H1 (cell line): ENCODE measurements at regions not wholly inside any gene's neighbourhood (a gene's known extent, or its start where the extent isn't known, plus 50 kb on each side); places are given as distances from the start of the nearest gene placed in this dataset.

Experiments
- CTCF ChIA-PET: fragments of 300-600 bp; sonication (Branson Sonifier 250); formaldehyde crosslinking; loops from one replicate; lab custom pipeline; 2021; ENCODE audit not compliant: partially characterized antibody; lab: Charles Lee
- POLR2A ChIA-PET: fragments of 300-600 bp; sonication (Branson Sonifier 250); formaldehyde crosslinking; loops from one replicate; lab custom pipeline; 2021; ENCODE audit warnings: inconsistent platforms; ENCODE audit not compliant: partially characterized antibody; lab: Charles Lee
- DNase-seq, 2 experiments: peaks; one replicate each; pipeline versions ENCODE4 v3.0.0 to v3.0.0-alpha.2; 2010 to 2022; ENCODE audit warnings: low spot score in 2 of 2, low read depth in 1 of 2, mixed read lengths in 1 of 2
- FAIRE-seq: peaks from 2 replicates; lab custom pipeline; 2011; peaks lifted over from hg19 to GRCh38; lab: Jason Lieb, UNC
- H2AFZ ChIP-seq: 2 replicates; pipeline ENCODE4 v1.8.1; 2012; ENCODE audit warnings: low read length, inconsistent platforms
- H2AK5ac ChIP-seq: 2 replicates; pipeline ENCODE4 v1.6.1; 2013; ENCODE audit warnings: low read depth, low read length
- H2BK120ac ChIP-seq: replicated peaks from 2 replicates; pipeline ENCODE3; 2013; ENCODE audit warnings: low read depth, low read length, inconsistent platforms
- H2BK12ac ChIP-seq: 2 replicates; pipeline ENCODE4 v1.6.1; 2013; ENCODE audit warnings: low read depth, low read length
- H2BK15ac ChIP-seq: 2 replicates; pipeline ENCODE4 v1.6.1; 2013; ENCODE audit warnings: low read length
- H2BK20ac ChIP-seq: 2 replicates; pipeline ENCODE4 v1.6.1; 2013; ENCODE audit warnings: low read length
- H2BK5ac ChIP-seq: 2 replicates; pipeline ENCODE4 v1.6.1; 2013; ENCODE audit warnings: low read depth, low read length
- H3K14ac ChIP-seq: 2 replicates; pipeline ENCODE4 v1.6.1; 2013; ENCODE audit warnings: inconsistent platforms; ENCODE audit not compliant: insufficient read length
- H3K18ac ChIP-seq: 2 replicates; pipeline ENCODE4 v1.6.1; 2013; ENCODE audit warnings: low read length; ENCODE audit errors: extremely low read depth
- H3K23ac ChIP-seq: 2 replicates; pipeline ENCODE4 v1.6.1; 2013; ENCODE audit warnings: inconsistent platforms; ENCODE audit not compliant: insufficient read length
- H3K23me2 ChIP-seq: 2 replicates; pipeline ENCODE4 v1.6.1; 2013; ENCODE audit warnings: low read depth, low read length
- H3K27ac ChIP-seq: 2 replicates; pipeline ENCODE4 v1.6.1; 2011; ENCODE audit warnings: low read depth, low read length, inconsistent platforms
- H3K27me3 ChIP-seq, 4 experiments: replicated peaks in 1 of 4; 1 replicate in 1 of 4; 2 replicates in 3 of 4; pipeline versions ENCODE4 v1.6.1 to v1.8.1; 2011 to 2013; ENCODE audit warnings: low read length in 3 of 4, mild to moderate bottlenecking in 3 of 4, inconsistent platforms in 2 of 4, mixed read lengths in 2 of 4, moderate library complexity in 1 of 4; ENCODE audit not compliant: control insufficient read depth in 3 of 4, insufficient read depth in 3 of 4; ENCODE audit errors: extremely low read depth in 1 of 4
- H3K36me3 ChIP-seq, 4 experiments: 2 replicates each; pipeline versions ENCODE4 v1.6.1 to v1.8.1; 2011 to 2013; ENCODE audit warnings: mild to moderate bottlenecking in 4 of 4, low read length in 3 of 4, moderate library complexity in 2 of 4, control low read depth in 1 of 4, inconsistent platforms in 1 of 4; ENCODE audit not compliant: insufficient read depth in 4 of 4, control insufficient read depth in 2 of 4
- H3K4ac ChIP-seq: replicated peaks from 2 replicates; pipeline ENCODE3; 2013; ENCODE audit warnings: low read length, low read depth, mixed read lengths, inconsistent platforms; ENCODE audit not compliant: insufficient read length
- H3K4me1 ChIP-seq, 4 experiments: replicated peaks in 1 of 4; 1 replicate in 1 of 4; 2 replicates in 3 of 4; pipeline versions ENCODE4 v1.6.1 to v1.8.1; 2011 to 2013; ENCODE audit warnings: low read length in 3 of 4, inconsistent platforms in 2 of 4, mixed read lengths in 1 of 4; ENCODE audit not compliant: insufficient read depth in 4 of 4, control insufficient read depth in 3 of 4
- H3K4me2 ChIP-seq, 2 experiments: 2 replicates each; pipeline versions ENCODE4 v1.6.1 to v1.8.1; 2011 to 2013; ENCODE audit warnings: low read depth in 2 of 2, low read length in 2 of 2, control low read depth in 1 of 2, inconsistent platforms in 1 of 2, mild to moderate bottlenecking in 1 of 2; ENCODE audit not compliant: insufficient read depth in 1 of 2
- H3K4me3 ChIP-seq, 4 experiments: fragments of 200-600, 300-600 bp in 1 of 4; sonication (generic), shearing (Covaris generic), sonication (Bioruptor Twin) in 1 of 4; 2 replicates each; pipeline versions ENCODE4 v1.5.1 to v1.8.1; 2011 to 2016; ENCODE audit warnings: low read length in 4 of 4, low read depth in 3 of 4, control low read depth in 2 of 4, inconsistent platforms in 2 of 4, mild to moderate bottlenecking in 2 of 4, mixed read lengths in 1 of 4, moderate library complexity in 1 of 4; ENCODE audit not compliant: insufficient read depth in 2 of 4; ENCODE audit errors: extremely low read depth in 1 of 4
- H3K56ac ChIP-seq: replicated peaks from 2 replicates; pipeline ENCODE3; 2013; ENCODE audit warnings: low read depth, mild to moderate bottlenecking, mixed read lengths, low read length, inconsistent platforms; ENCODE audit not compliant: insufficient read length
- H3K79me1 ChIP-seq: 2 replicates; pipeline ENCODE4 v1.6.1; 2013; ENCODE audit warnings: low read depth, low read length, control low read depth
- H3K79me2 ChIP-seq, 2 experiments: 2 replicates each; pipeline versions ENCODE4 v1.6.1 to v1.8.1; 2012 to 2013; ENCODE audit warnings: low read length in 2 of 2, mild to moderate bottlenecking in 2 of 2, inconsistent platforms in 1 of 2; ENCODE audit not compliant: insufficient read depth in 2 of 2, control insufficient read depth in 1 of 2
- H3K9ac ChIP-seq, 4 experiments: replicated peaks in 1 of 4; 1 replicate in 1 of 4; 2 replicates in 3 of 4; pipeline versions ENCODE4 v1.6.1 to v1.8.1; 2011 to 2013; ENCODE audit warnings: low read depth in 3 of 4, low read length in 3 of 4, control low read depth in 2 of 4, mild to moderate bottlenecking in 2 of 4, moderate library complexity in 2 of 4, inconsistent platforms in 1 of 4; ENCODE audit errors: extremely low read depth in 1 of 4
- H3K9me3 ChIP-seq, 2 experiments: 2 replicates each; pipeline versions ENCODE4 v1.6.1 to v1.8.1; 2012 to 2013; ENCODE audit warnings: mild to moderate bottlenecking in 2 of 2, moderate library complexity in 2 of 2, control low read depth in 1 of 2, inconsistent platforms in 1 of 2, low read depth in 1 of 2, low read length in 1 of 2, mixed read lengths in 1 of 2; ENCODE audit not compliant: insufficient read depth in 2 of 2
- H4K20me1 ChIP-seq, 2 experiments: replicated peaks in 1 of 2; 2 replicates each; pipeline versions ENCODE3 to v1.8.1; 2011 to 2013; ENCODE audit warnings: inconsistent platforms in 2 of 2, low read length in 2 of 2, mild to moderate bottlenecking in 1 of 2; ENCODE audit not compliant: insufficient read depth in 2 of 2, control insufficient read depth in 1 of 2
- H4K5ac ChIP-seq: 2 replicates; pipeline ENCODE4 v1.6.1; 2013; ENCODE audit warnings: low read length, low read depth, mixed read lengths, inconsistent platforms; ENCODE audit not compliant: insufficient read length
- H4K8ac ChIP-seq: 2 replicates; pipeline ENCODE4 v1.8.0; 2013; ENCODE audit warnings: mild to moderate bottlenecking, moderate library complexity, low read length, inconsistent platforms; ENCODE audit not compliant: insufficient read depth; ENCODE audit errors: extremely low read depth
- H4K91ac ChIP-seq: replicated peaks from 2 replicates; pipeline ENCODE3; 2013; ENCODE audit warnings: low read length, mixed read lengths, inconsistent platforms; ENCODE audit not compliant: insufficient read length
- ATF2 ChIP-seq: IDR thresholded peaks from 2 replicates; pipeline ENCODE4 v1.6.1; 2012; ENCODE audit warnings: low read length, inconsistent platforms
- CEBPB ChIP-seq: IDR thresholded peaks from 2 replicates; pipeline ENCODE4 v1.6.1; 2012; ENCODE audit warnings: low read depth, low read length
- CREB1 ChIP-seq: IDR thresholded peaks from 2 replicates; pipeline ENCODE4 v1.6.1; 2012; ENCODE audit warnings: inconsistent platforms
- CTBP2 ChIP-seq: IDR thresholded peaks from 2 replicates; pipeline ENCODE4 v1.7.0; 2011; ENCODE audit warnings: borderline replicate concordance, mild to moderate bottlenecking, moderate library complexity, mixed read lengths, low read length; ENCODE audit not compliant: insufficient read depth, insufficient read length
- JUND ChIP-seq: IDR thresholded peaks from 2 replicates; pipeline ENCODE4 v1.6.1; 2011; ENCODE audit warnings: mild to moderate bottlenecking, improper control_type of control experiment, low read length
- KDM4A ChIP-seq: IDR thresholded peaks from one replicate; pipeline ENCODE4 v1.7.1; 2012; ENCODE audit warnings: low read depth, mild to moderate bottlenecking, moderate library complexity, low read length, inconsistent platforms; ENCODE audit not compliant: severe bottlenecking
- KDM5A ChIP-seq: fragments of 200-600 bp; IDR thresholded peaks from 2 replicates; pipeline ENCODE4 v1.7.1; 2012; ENCODE audit warnings: mild to moderate bottlenecking, low read length, inconsistent platforms, mixed read lengths
- MAFK ChIP-seq: IDR thresholded peaks from 2 replicates; pipeline ENCODE4 v1.6.1; 2012; ENCODE audit warnings: low read depth, mild to moderate bottlenecking, improper control_type of control experiment, low read length
- NRF1 ChIP-seq: IDR thresholded peaks from 2 replicates; pipeline ENCODE4 v1.6.1; 2011; ENCODE audit warnings: mild to moderate bottlenecking, low read depth, low read length, improper control_type of control experiment
- PHF8 ChIP-seq: fragments of 200-600 bp; sonication (generic); conservative IDR thresholded peaks from 2 replicates; pipeline ENCODE4 v1.7.1; 2012; ENCODE audit warnings: low read depth, mild to moderate bottlenecking, inconsistent platforms, low read length, moderate library complexity
- RXRA ChIP-seq: IDR thresholded peaks from 2 replicates; pipeline ENCODE4 v1.6.1; 2011; ENCODE audit warnings: low read depth, mild to moderate bottlenecking, low read length, moderate library complexity; ENCODE audit not compliant: insufficient read depth
- SIRT6 ChIP-seq: IDR thresholded peaks from one replicate; pipeline ENCODE4 v1.7.1; 2012; ENCODE audit warnings: low read length, inconsistent platforms
- SIX5 ChIP-seq: IDR thresholded peaks from 2 replicates; pipeline ENCODE4 v1.6.1; 2011; ENCODE audit warnings: mild to moderate bottlenecking, low read depth, low read length
- SP1 ChIP-seq: IDR thresholded peaks from 2 replicates; pipeline ENCODE4 v1.6.1; 2011; ENCODE audit warnings: low read depth, low read length
- SP4 ChIP-seq: IDR thresholded peaks from 2 replicates; pipeline ENCODE4 v1.6.1; 2012; ENCODE audit warnings: low read length, inconsistent platforms
- WGBS, 2 experiments: shearing (Covaris generic) in 1 of 2; methylation state at CpG; one replicate each; pipeline versions ENCODE4 v1.1.6 to v1.1.7; 2013 to 2015; ENCODE audit warnings: low lambda C conversion rate in 2 of 2, mixed read lengths in 2 of 2, inconsistent platforms in 1 of 2, low coverage in 1 of 2, missing lambda C conversion rate in 1 of 2; ENCODE audit not compliant: insufficient replicate concordance in 2 of 2, insufficient coverage in 1 of 2, insufficient read length in 1 of 2; ENCODE audit errors: extremely low coverage in 1 of 2, missing lambda C conversion rate in 1 of 2; 5-methylcytosine and 5-hydroxymethylcytosine counted together

GRCh38 chr6:49284180-49284579 is 178.9 kb downstream of the MMUT start:
- 96% methylated on average over 1 of the region's 1 CpG; no CpG with 5 or more reads in 1 of the 2 experiments for WGBS, 2 experiments
- TF ChIP-seq KDM4A (no peak), SP1 (no peak), JUND (no peak), SP4 (no peak), CTBP2 (no peak), ATF2 (no peak), SIRT6 (no peak), SIX5 (no peak), RXRA (no peak), PHF8 (no peak), NRF1 (no peak), CREB1 (no peak), MAFK (no peak), CEBPB (no peak), KDM5A (no peak)

More at GRCh38 chr6:49284180-49284579, 178.9 kb downstream of the MMUT start:
- H2AFZ ChIP-seq: no peak overlapping the region
- H2BK5ac ChIP-seq: no peak overlapping the region
- no peak overlapping the region for H3K4me2 ChIP-seq
- H3K79me2 ChIP-seq: no peaks in the 10 kb centered on the region
- H3K9me3 ChIP-seq: no peaks in the 10 kb centered on the region
- no peak overlapping the region for H2BK20ac ChIP-seq
- H3K36me3 ChIP-seq: no peaks in the 10 kb centered on the region
- no peak overlapping the region for H4K91ac ChIP-seq
- H3K23me2 ChIP-seq: no peaks in the 10 kb centered on the region
- no peak overlapping the region for H4K8ac ChIP-seq
- no peak overlapping the region for H3K4ac ChIP-seq
- no peak overlapping the region for H3K56ac ChIP-seq
- no peak overlapping the region for H3K9ac ChIP-seq
- ChIA-PET POLR2A (no interaction called here), CTCF (no interaction called here)
- no peak overlapping the region for H3K23ac ChIP-seq
- H2BK15ac ChIP-seq: no peak overlapping the region
- no peak overlapping the region for H2AK5ac ChIP-seq
- no peak overlapping the region for H3K4me3 ChIP-seq
- no peaks in the 10 kb centered on the region for H3K4me1 ChIP-seq
- no peak overlapping the region for H3K14ac ChIP-seq
- FAIRE-seq: no peak
- H3K27ac ChIP-seq: no peak overlapping the region
- no peaks in the 10 kb centered on the region for H3K79me1 ChIP-seq
- no peak overlapping the region for H3K18ac ChIP-seq
- no peaks in the 10 kb centered on the region for H4K20me1 ChIP-seq
- H3K27me3 ChIP-seq: no peaks in the 10 kb centered on the region
- no peak overlapping the region for H4K5ac ChIP-seq
- no peak overlapping the region for H2BK12ac ChIP-seq
- H2BK120ac ChIP-seq: no peak overlapping the region
- DNase-seq: no peak
